Osteocyte (in vitro differentiated cells): ENCODE measurements at regions not wholly inside any gene's neighbourhood (a gene's known extent, or its start where the extent isn't known, plus 50 kb on each side); places are given as distances from the start of the nearest gene placed in this dataset.

Experiments
- DNase-seq: peaks from one replicate; pipeline ENCODE4 v3.0.0; 2021; ENCODE audit warnings: mixed read lengths; ENCODE audit not compliant: unreplicated experiment; ENCODE audit errors: extremely low spot score
- H3K27ac Mint-ChIP-seq: one replicate; pipeline ENCODE4 v1.8.0; 2021; ENCODE audit warnings: mild to moderate bottlenecking, mixed read lengths; ENCODE audit not compliant: unreplicated experiment
- H3K27me3 Mint-ChIP-seq: one replicate; pipeline ENCODE4 v1.8.0; 2021; ENCODE audit warnings: mixed read lengths; ENCODE audit not compliant: unreplicated experiment
- H3K36me3 Mint-ChIP-seq: one replicate; pipeline ENCODE4 v1.8.0; 2021; ENCODE audit warnings: mixed read lengths; ENCODE audit not compliant: unreplicated experiment
- H3K4me1 Mint-ChIP-seq: one replicate; pipeline ENCODE4 v1.8.0; 2021; ENCODE audit warnings: mixed read lengths; ENCODE audit not compliant: unreplicated experiment
- H3K4me3 Mint-ChIP-seq: one replicate; pipeline ENCODE4 v1.8.0; 2021; ENCODE audit warnings: mild to moderate bottlenecking, moderate library complexity, mixed read lengths; ENCODE audit not compliant: unreplicated experiment
- H3K9me3 Mint-ChIP-seq: one replicate; pipeline ENCODE4 v1.8.0; 2021; ENCODE audit warnings: mixed read lengths; ENCODE audit not compliant: unreplicated experiment
- CTCF ChIP-seq: fragments of 200-600 bp; sonication (generic); IDR thresholded peaks from 2 replicates; pipeline ENCODE4 v1.5.0; 2021; ENCODE audit warnings: antibody characterized with exemption, mild to moderate bottlenecking, moderate library complexity

- Mint-ChIP-seq H3K27ac (no peak overlapping the region), H3K27me3 (peaks cover 30% of the 10 kb centered on the region), H3K4me3 (no peak overlapping the region), H3K36me3 (peaks cover 2% of the 10 kb centered on the region), H3K9me3 (no peaks in the 10 kb centered on the region), H3K4me1 (no peaks in the 10 kb centered on the region)
- no peak for TF ChIP-seq CTCF
- DNase-seq: no peak
Observed at GRCh38 chr14:103216857-103217256, 93.6 kb downstream of the TNFAIP2 start.

GRCh38 chr14:103217538-103217937 lies 94.3 kb downstream of the TNFAIP2 start:
- Mint-ChIP-seq H3K27ac (no peak overlapping the region), H3K27me3 (peaks cover 24% of the 10 kb centered on the region), H3K4me1 (no peaks in the 10 kb centered on the region), H3K4me3 (no peak overlapping the region), H3K9me3 (no peaks in the 10 kb centered on the region), H3K36me3 (peaks cover 2% of the 10 kb centered on the region)
- no peak for TF ChIP-seq CTCF
- DNase-seq: no peak

- Mint-ChIP-seq H3K4me1 (no peaks in the 10 kb centered on the region), H3K4me3 (no peak overlapping the region), H3K36me3 (no peaks in the 10 kb centered on the region), H3K27ac (no peak overlapping the region), H3K27me3 (peaks cover 23% of the 10 kb centered on the region), H3K9me3 (no peaks in the 10 kb centered on the region)
- no peak for TF ChIP-seq CTCF
- DNase-seq: no peak
Observed at GRCh38 chr14:103220134-103220981, 97.1 kb downstream of the TNFAIP2 start.

- H3K36me3 Mint-ChIP-seq: no peaks in the 10 kb centered on the region
- H3K4me3 Mint-ChIP-seq: no peak overlapping the region
- H3K4me1 Mint-ChIP-seq: no peaks in the 10 kb centered on the region
- peaks cover 25% of the 10 kb centered on the region for H3K27me3 Mint-ChIP-seq
- no peak for DNase-seq
- no peak overlapping the region for H3K27ac Mint-ChIP-seq
- TF ChIP-seq CTCF: no peak
- H3K9me3 Mint-ChIP-seq: no peaks in the 10 kb centered on the region
Observed at GRCh38 chr14:103220982-103221641, 97.9 kb downstream of the TNFAIP2 start.

GRCh38 chr14:103221781-103222358 lies 98.6 kb downstream of the TNFAIP2 start:
- Mint-ChIP-seq H3K4me1 (no peaks in the 10 kb centered on the region), H3K4me3 (no peak overlapping the region), H3K27me3 (peaks cover 32% of the 10 kb centered on the region), H3K9me3 (no peaks in the 10 kb centered on the region), H3K36me3 (no peaks in the 10 kb centered on the region), H3K27ac (no peak overlapping the region)
- no peak for DNase-seq
- no peak for TF ChIP-seq CTCF
